Sigmoid colon (tissue), 6 donors: ENCODE measurements at regions not wholly inside any gene's neighbourhood (a gene's known extent, or its start where the extent isn't known, plus 50 kb on each side); places are given as distances from the start of the nearest gene placed in this dataset.

Source experiments
- DNase-seq: peaks from one replicate; pipeline ENCODE4 v3.0.0-alpha.2; 2019
- H3K27ac ChIP-seq, 4 donors: fragments of 200-600 bp; sonication (generic); one replicate each; pipeline ENCODE4 v1.5.1; 2016 to 2019; ENCODE audit warnings: mild to moderate bottlenecking in 1 of 4
- H3K27me3 ChIP-seq, 3 donors: fragments of 200-600 bp; sonication (generic); one replicate each; pipeline ENCODE4 v1.5.1; 2019; ENCODE audit warnings: mild to moderate bottlenecking in 1 of 3
- H3K36me3 ChIP-seq, 4 donors: fragments of 200-600 bp; sonication (generic); one replicate each; pipeline ENCODE4 v1.5.1; 2016 to 2019
- H3K4me1 ChIP-seq, 4 donors: fragments of 200-600 bp; sonication (generic); one replicate each; pipeline ENCODE4 v1.5.1; 2017 to 2019
- H3K4me3 ChIP-seq, 4 donors: fragments of 200-600 bp; sonication (generic); one replicate each; pipeline ENCODE4 v1.5.1; 2017 to 2019; ENCODE audit warnings: mild to moderate bottlenecking in 2 of 4, moderate library complexity in 1 of 4
- H3K9me3 ChIP-seq, 4 donors: fragments of 200-600 bp in 3 of 4; sonication (generic) in 3 of 4; one replicate each; pipeline versions ENCODE4 v1.5.1 to v1.6.1; 2013 to 2019
- EP300 ChIP-seq, 4 donors: sonication (generic); formaldehyde crosslinking; IDR thresholded peaks; one replicate each; pipeline ENCODE4 v1.6.1; 2017; ENCODE audit warnings: antibody characterized with exemption in 4 of 4
- POLR2A ChIP-seq, 2 donors: fragments of 450-650 bp; IDR thresholded peaks; one replicate each; pipeline ENCODE4 v1.6.1; 2016; ENCODE audit warnings: antibody characterized with exemption in 2 of 2, mild to moderate bottlenecking in 2 of 2, moderate library complexity in 2 of 2
- POLR2AphosphoS5 ChIP-seq, 4 donors: sonication (generic); formaldehyde crosslinking; IDR thresholded peaks; one replicate each; pipeline ENCODE4 v1.6.1; 2017; ENCODE audit warnings: antibody characterized with exemption in 4 of 4
- WGBS, 2 donors: extraction: QIAGEN DNeasy Blood & Tissue Kit; methylation state at CpG; one replicate each; pipeline ENCODE4 v1.1.7; 2013; 5-methylcytosine and 5-hydroxymethylcytosine counted together
- intact Hi-C: fragments of 100-400 bp; cut with DNase I; formaldehyde crosslinking; loops from one replicate; pipeline ENCODE4 v1.15.1; 2023
- TF ChIP-seq, protein P1 (sequence below), 4 experiments: fragments of 450-650 bp in 3 of 4; fragments of 200-600 bp in 1 of 4; IDR thresholded peaks; one replicate each; pipeline ENCODE4 v1.5.1; 2016 to 2019; ENCODE audit warnings: antibody characterized with exemption in 4 of 4, mild to moderate bottlenecking in 3 of 4, moderate library complexity in 2 of 4
- donor health status: healthy with polysubstance abuse.
- donor health status: healthy.

DNA sequence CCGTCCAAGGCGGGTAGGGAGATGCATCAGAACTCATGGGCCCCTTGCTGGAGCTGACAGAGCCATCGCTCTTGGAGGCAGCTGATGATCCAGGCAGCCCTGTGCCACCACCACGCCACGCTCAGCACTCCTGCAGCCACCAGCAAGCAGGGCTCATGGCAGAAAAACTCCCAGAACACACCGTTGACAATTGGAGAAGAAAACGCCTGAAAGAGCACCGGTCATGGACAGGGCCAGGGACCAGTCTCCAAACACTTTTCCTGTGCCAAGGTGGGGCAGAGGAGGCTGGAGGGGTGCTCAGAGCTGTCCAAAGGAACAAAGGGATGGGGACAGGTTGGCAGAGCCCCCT lies 132.2 kb downstream of the FOXL1 start:
- DNase-seq, result peak; percentile 29
- intact Hi-C loops, result no loop called here
- Histone ChIP-seq H3K36me3 (no peaks in the 10 kb centered on the region), H3K4me3 (no peak overlapping the region), H3K4me1 (no peaks in the 10 kb centered on the region), H3K27me3 (peaks cover 0 to 43% (median 10%) of the 10 kb centered on the region in 3 donors), H3K9me3 (no peaks in the 10 kb centered on the region), H3K27ac (no peak overlapping the region)
- TF ChIP-seq EP300 (IDR thresholded peaks at IDR 0.05), result no peak
- TF ChIP-seq POLR2A (IDR thresholded peaks at IDR 0.05), result no peak
- TF ChIP-seq POLR2AphosphoS5 (IDR thresholded peaks at IDR 0.05), result no peak
- 72 to 73% methylated on average over 8 of the region's 8 CpGs for WGBS, 2 donors

DNA sequence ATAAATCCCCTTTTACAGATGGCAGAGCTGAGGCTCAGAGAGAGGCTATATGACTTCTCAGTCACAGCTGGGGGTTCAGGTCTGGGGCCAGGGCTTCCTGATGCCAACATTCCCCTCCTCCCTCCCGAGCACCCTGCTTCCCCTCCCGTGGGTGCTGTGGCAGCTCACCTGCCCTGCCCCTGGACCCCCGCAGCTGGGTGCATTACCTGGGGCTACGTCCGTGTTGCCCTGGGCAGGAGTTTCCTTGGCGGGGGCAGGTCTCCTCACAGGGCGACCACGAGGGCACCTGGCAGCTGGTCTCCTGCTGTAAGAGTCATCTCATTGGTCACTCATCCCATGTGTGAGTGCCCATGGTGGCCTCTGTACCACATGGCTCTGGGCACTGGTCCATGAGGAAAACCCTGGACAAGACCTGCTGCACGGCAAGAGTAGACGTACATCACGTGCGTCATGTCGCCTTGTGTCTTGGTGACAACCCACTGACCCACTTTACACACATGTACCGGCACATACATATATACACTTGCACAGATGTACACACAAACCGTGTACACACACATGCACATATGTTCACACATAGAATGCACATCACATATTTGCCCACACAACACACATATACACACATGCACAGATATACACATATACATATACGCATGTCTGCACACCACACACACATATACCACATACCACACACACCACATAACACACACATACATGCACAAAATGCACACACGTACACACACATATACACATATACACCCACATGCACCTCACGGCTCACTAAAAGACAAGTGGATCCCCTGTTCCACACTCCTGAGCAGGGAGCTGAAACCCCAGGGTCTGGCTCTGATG lies 134.0 kb downstream of the FOXL1 start:
- no peak overlapping the region for H3K27ac ChIP-seq
- no peak overlapping the region for H3K4me3 ChIP-seq
- H3K36me3 ChIP-seq, result no peaks in the 10 kb centered on the region
- peak; percentile 37 for DNase-seq
- TF ChIP-seq, protein P1, sequence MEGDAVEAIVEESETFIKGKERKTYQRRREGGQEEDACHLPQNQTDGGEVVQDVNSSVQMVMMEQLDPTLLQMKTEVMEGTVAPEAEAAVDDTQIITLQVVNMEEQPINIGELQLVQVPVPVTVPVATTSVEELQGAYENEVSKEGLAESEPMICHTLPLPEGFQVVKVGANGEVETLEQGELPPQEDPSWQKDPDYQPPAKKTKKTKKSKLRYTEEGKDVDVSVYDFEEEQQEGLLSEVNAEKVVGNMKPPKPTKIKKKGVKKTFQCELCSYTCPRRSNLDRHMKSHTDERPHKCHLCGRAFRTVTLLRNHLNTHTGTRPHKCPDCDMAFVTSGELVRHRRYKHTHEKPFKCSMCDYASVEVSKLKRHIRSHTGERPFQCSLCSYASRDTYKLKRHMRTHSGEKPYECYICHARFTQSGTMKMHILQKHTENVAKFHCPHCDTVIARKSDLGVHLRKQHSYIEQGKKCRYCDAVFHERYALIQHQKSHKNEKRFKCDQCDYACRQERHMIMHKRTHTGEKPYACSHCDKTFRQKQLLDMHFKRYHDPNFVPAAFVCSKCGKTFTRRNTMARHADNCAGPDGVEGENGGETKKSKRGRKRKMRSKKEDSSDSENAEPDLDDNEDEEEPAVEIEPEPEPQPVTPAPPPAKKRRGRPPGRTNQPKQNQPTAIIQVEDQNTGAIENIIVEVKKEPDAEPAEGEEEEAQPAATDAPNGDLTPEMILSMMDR (IDR thresholded peaks at IDR 0.05), result no peak
- TF ChIP-seq EP300 (IDR thresholded peaks at IDR 0.05) (no peak), POLR2A (IDR thresholded peaks at IDR 0.05) (no peak), POLR2AphosphoS5 (IDR thresholded peaks at IDR 0.05) (no peak)
- no peaks in the 10 kb centered on the region for H3K4me1 ChIP-seq
- intact Hi-C loops, result no loop called here
- H3K9me3 ChIP-seq, result no peaks in the 10 kb centered on the region
- peaks cover 0 to 52% (median 17%) of the 10 kb centered on the region in 3 donors for H3K27me3 ChIP-seq
- 86 to 92% methylated on average over 18 of the region's 18 CpGs for WGBS, 2 donors

DNA sequence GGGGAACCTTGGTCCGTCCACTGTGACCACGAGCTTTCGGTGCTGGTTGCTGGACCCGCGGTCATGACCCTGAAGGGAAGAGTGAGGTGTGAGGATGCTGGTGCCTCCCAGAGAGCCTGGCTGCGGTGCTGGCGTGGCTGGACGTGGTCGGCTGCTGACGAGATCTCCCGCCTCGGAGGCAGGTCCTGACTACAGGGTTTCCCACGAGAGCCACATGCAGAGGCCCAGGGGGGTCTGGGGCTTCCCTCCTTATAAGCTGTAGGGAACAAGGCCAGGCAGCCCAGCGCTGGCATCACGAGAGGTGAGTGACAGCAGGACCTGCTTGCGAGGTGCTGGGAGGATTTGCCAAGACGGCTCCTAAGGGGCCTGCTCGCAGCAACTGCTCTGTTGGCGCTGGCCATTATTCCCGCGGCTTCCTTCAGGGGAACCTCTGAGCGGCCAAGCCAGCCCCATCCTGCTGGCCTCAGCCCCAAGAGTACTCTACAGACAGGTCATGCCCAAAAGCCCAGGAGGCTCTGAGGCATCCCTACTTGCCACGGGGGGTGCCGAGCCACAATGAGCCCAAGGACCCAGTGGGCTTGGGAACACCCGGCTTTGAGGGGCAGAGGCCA lies 134.8 kb downstream of the FOXL1 start:
- Histone ChIP-seq H3K4me3 (no peak overlapping the region), H3K36me3 (no peaks in the 10 kb centered on the region), H3K9me3 (no peaks in the 10 kb centered on the region), H3K4me1 (no peaks in the 10 kb centered on the region), H3K27ac (no peak overlapping the region), H3K27me3 (peaks cover 0 to 57% (median 17%) of the 10 kb centered on the region in 3 donors)
- peak; percentile 36 for DNase-seq
- 86 to 88% methylated on average over 25 of the region's 25 CpGs for WGBS, 2 donors
- intact Hi-C loops, result no loop called here
- TF ChIP-seq POLR2AphosphoS5 (IDR thresholded peaks at IDR 0.05) (no peak), EP300 (IDR thresholded peaks at IDR 0.05) (no peak), POLR2A (IDR thresholded peaks at IDR 0.05) (no peak)
- TF ChIP-seq, protein P1 (IDR thresholded peaks at IDR 0.05), result no peak

DNA sequence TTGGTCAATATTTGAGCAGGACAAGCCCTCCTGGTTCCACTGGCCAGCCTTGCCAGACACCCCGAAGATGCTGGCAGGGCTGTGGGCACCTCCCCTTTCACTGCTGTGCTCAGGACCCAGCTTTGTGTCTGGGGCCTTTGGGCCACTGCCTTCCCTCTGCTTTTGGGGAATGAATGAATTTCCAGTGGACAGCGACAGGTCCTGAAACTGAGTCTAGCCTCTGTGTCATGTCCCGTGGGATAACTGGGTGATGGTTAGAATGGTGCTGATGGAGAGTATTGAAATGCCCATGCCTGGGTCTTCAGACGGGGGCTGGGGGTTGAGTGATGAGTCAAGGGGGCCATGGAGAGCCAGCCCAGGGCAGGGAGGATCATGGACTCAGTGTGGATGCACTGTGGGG lies 135.8 kb downstream of the FOXL1 start:
- no peak for DNase-seq
- H3K4me3 ChIP-seq, result no peak overlapping the region
- H3K27me3 ChIP-seq, result peaks cover 0 to 59% (median 17%) of the 10 kb centered on the region in 3 donors
- no peaks in the 10 kb centered on the region for H3K9me3 ChIP-seq
- intact Hi-C loops, result no loop called here
- H3K4me1 ChIP-seq, result no peaks in the 10 kb centered on the region
- WGBS, 2 donors, result 46 to 58% methylated on average over 4 of the region's 4 CpGs
- no peak overlapping the region for H3K27ac ChIP-seq
- no peaks in the 10 kb centered on the region for H3K36me3 ChIP-seq
- no peak for TF ChIP-seq POLR2AphosphoS5 (IDR thresholded peaks at IDR 0.05)
- TF ChIP-seq EP300 (IDR thresholded peaks at IDR 0.05), result no peak
- TF ChIP-seq, protein P1 (IDR thresholded peaks at IDR 0.05), result no peak
- no peak for TF ChIP-seq POLR2A (IDR thresholded peaks at IDR 0.05)

DNA sequence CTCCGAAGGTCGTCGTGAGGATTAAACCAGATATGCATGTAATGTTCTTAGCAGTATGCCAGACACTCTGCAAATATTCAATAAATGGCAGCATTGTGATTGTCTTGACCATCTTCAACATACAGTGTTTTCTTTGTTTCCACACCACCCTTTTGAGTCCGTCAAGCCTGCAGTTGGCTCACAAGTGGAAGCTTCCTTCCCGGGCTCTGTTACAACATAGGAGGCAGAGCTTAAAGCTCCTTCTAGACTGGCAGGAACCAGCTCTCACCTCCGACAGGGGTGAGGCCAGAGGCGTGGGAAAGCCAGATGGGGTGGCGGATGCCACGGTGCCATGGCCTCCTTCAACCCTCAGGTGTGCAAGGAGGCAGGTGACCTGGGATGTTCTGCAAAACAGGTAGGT lies 138.3 kb downstream of the FOXL1 start:
- TF ChIP-seq, protein P1 (IDR thresholded peaks at IDR 0.05), result no peak
- TF ChIP-seq EP300 (IDR thresholded peaks at IDR 0.05) (no peak), POLR2A (IDR thresholded peaks at IDR 0.05) (no peak), POLR2AphosphoS5 (IDR thresholded peaks at IDR 0.05) (no peak)
- no peaks in the 10 kb centered on the region for H3K9me3 ChIP-seq
- H3K27me3 ChIP-seq, result peaks cover 0 to 46% (median 15%) of the 10 kb centered on the region in 3 donors
- DNase-seq, result no peak
- H3K36me3 ChIP-seq, result no peaks in the 10 kb centered on the region
- no peaks in the 10 kb centered on the region for H3K4me1 ChIP-seq
- intact Hi-C loops, result no loop called here
- H3K4me3 ChIP-seq, result no peak overlapping the region
- no peak overlapping the region for H3K27ac ChIP-seq
- 55 to 76% methylated on average over 9 of the region's 9 CpGs for WGBS, 2 donors
